Adrenal gland (tissue), 9 donors: ENCODE measurements at regions not wholly inside any gene's neighbourhood (a gene's known extent, or its start where the extent isn't known, plus 50 kb on each side); places are given as distances from the start of the nearest gene placed in this dataset.

ENCODE experiments used
- DNase-seq, 7 donors: peaks; one replicate each; pipeline ENCODE4 v3.0.0-alpha.2; 2019 to 2020
- H3K27ac ChIP-seq, 5 donors: fragments of 200-600 bp; sonication (generic) in 4 of 5; 1 replicate in 3 of 5; 2 replicates in 2 of 5; pipeline versions ENCODE4 v1.5.1 to v1.8.0; 2016 to 2020; ENCODE audit warnings: mild to moderate bottlenecking in 1 of 5
- H3K27me3 ChIP-seq: fragments of 200-600 bp; 2 replicates; pipeline ENCODE4 v1.8.0; 2021
- H3K36me3 ChIP-seq, 2 donors: fragments of 200-600 bp; replicated peaks in 1 of 2; 1 replicate in 1 of 2; 2 replicates in 1 of 2; pipeline versions ENCODE4 v1.5.1 to v1.8.0; 2018 to 2022
- H3K4me1 ChIP-seq, 2 donors: fragments of 200-600 bp; replicated peaks in 1 of 2; 1 replicate in 1 of 2; 2 replicates in 1 of 2; pipeline versions ENCODE4 v1.5.1 to v1.8.0; 2018 to 2021
- H3K4me3 ChIP-seq, 4 donors: fragments of 200-600 bp; sonication (generic) in 3 of 4; one replicate each; pipeline ENCODE4 v1.5.1; 2016 to 2018
- H3K9me3 ChIP-seq, 3 donors: fragments of 200-600 bp; sonication (generic) in 1 of 3; replicated peaks in 1 of 3; 1 replicate in 2 of 3; 2 replicates in 1 of 3; pipeline versions ENCODE4 v1.5.1 to v1.8.0; 2016 to 2021
- CTCF ChIP-seq, 6 experiments: fragments of 450-650 bp in 4 of 6; fragments of 200-600 bp in 2 of 6; sonication (generic) in 1 of 6; IDR thresholded peaks; 1 replicate in 5 of 6; 2 replicates in 1 of 6; pipeline versions ENCODE4 v1.5.1 to v1.8.0; 2016 to 2021; ENCODE audit warnings: antibody characterized with exemption in 6 of 6, mild to moderate bottlenecking in 2 of 6, moderate library complexity in 1 of 6
- POLR2A ChIP-seq, 2 donors: fragments of 450-650 bp; IDR thresholded peaks; one replicate each; pipeline ENCODE4 v1.6.1; 2017; ENCODE audit warnings: antibody characterized with exemption in 2 of 2, mild to moderate bottlenecking in 2 of 2, moderate library complexity in 1 of 2
- WGBS, 4 donors: extraction: QIAGEN DNeasy Blood & Tissue Kit in 2 of 4; methylation state at CpG; one replicate each; pipeline versions ENCODE4 v1.1.5 to v1.1.7; 2013 to 2017; 5-methylcytosine and 5-hydroxymethylcytosine counted together
- intact Hi-C, 2 donors: fragments of 100-400 bp; cut with DNase I; formaldehyde crosslinking; loops; one replicate each; pipeline versions ENCODE4 v1.14.1 to v1.15.0; 2022 to 2023
- donor health status: healthy with polysubstance abuse.
- donor health status: Bipolar disorder and iron deficiency.
- donor health status: DM: yes; HTN: yes; CAD: no.
- donor health status: DM: no; HTN: no; CAD: no.
- donor health status: DM: no; HTN: no; CAD: no.

- H3K36me3 ChIP-seq = no peaks in the 10 kb centered on the region
- no peak for TF ChIP-seq POLR2A (IDR thresholded peaks at IDR 0.05)
- TF ChIP-seq CTCF (IDR thresholded peaks at IDR 0.05) = no peak
- no peak for DNase-seq
- H3K27me3 ChIP-seq = no peaks in the 10 kb centered on the region
- H3K4me3 ChIP-seq = no peak overlapping the region
- 48 to 82% (median 57%) methylated on average over 1 of the region's 1 CpG for WGBS, 4 donors
- intact Hi-C loops = no loop called here
- no peaks in the 10 kb centered on the region for H3K9me3 ChIP-seq
- H3K27ac ChIP-seq = no peak overlapping the region
- H3K4me1 ChIP-seq = no peaks in the 10 kb centered on the region
Observed at GRCh38 chr5:89353837-89354551, 471.0 kb upstream of the MEF2C start.

GRCh38 chr5:89351975-89352374 is 469.0 kb upstream of the MEF2C start:
- intact Hi-C loops = no loop called here
- TF ChIP-seq POLR2A (IDR thresholded peaks at IDR 0.05) (no peak), CTCF (IDR thresholded peaks at IDR 0.05) (no peak)

GRCh38 chr5:89351222-89351621 is 468.2 kb upstream of the MEF2C start:
- 72 to 78% (median 76%) methylated on average over 4 of the region's 4 CpGs for WGBS, 4 donors

More at GRCh38 chr5:89351975-89352374, 469.0 kb upstream of the MEF2C start:
- H3K4me3 ChIP-seq = no peak overlapping the region
- DNase-seq = no peak
- H3K4me1 ChIP-seq = no peaks in the 10 kb centered on the region
- H3K36me3 ChIP-seq = no peaks in the 10 kb centered on the region
- no peak overlapping the region for H3K27ac ChIP-seq
- H3K9me3 ChIP-seq = no peaks in the 10 kb centered on the region
- no peaks in the 10 kb centered on the region for H3K27me3 ChIP-seq

GRCh38 chr5:89350684-89351083 is 467.7 kb upstream of the MEF2C start:
- Histone ChIP-seq H3K4me3 (no peak overlapping the region), H3K36me3 (no peaks in the 10 kb centered on the region), H3K27me3 (no peaks in the 10 kb centered on the region), H3K27ac (no peak overlapping the region), H3K9me3 (no peaks in the 10 kb centered on the region), H3K4me1 (no peaks in the 10 kb centered on the region)
- intact Hi-C loops = no loop called here
- no peak for DNase-seq
- TF ChIP-seq CTCF (IDR thresholded peaks at IDR 0.05) (no peak), POLR2A (IDR thresholded peaks at IDR 0.05) (no peak)

More at GRCh38 chr5:89351222-89351621, 468.2 kb upstream of the MEF2C start:
- H3K27ac ChIP-seq = no peak overlapping the region
- no peak overlapping the region for H3K4me3 ChIP-seq
- no peaks in the 10 kb centered on the region for H3K9me3 ChIP-seq
- no peak for TF ChIP-seq CTCF (IDR thresholded peaks at IDR 0.05)
- no peak for TF ChIP-seq POLR2A (IDR thresholded peaks at IDR 0.05)
- no peaks in the 10 kb centered on the region for H3K4me1 ChIP-seq
- H3K27me3 ChIP-seq = no peaks in the 10 kb centered on the region
- DNase-seq = no peak
- no peaks in the 10 kb centered on the region for H3K36me3 ChIP-seq
- intact Hi-C loops = no loop called here
